GM12878 (cell line): ENCODE measurements at regions not wholly inside any gene's neighbourhood (a gene's known extent, or its start where the extent isn't known, plus 50 kb on each side); places are given as distances from the start of the nearest gene placed in this dataset.

ENCODE experiments used
- ATAC-seq: fragments of 200-7000 bp; cut with Tn5 transposase; 3 replicates; pipeline ENCODE4 v1.9.1; 2020; ENCODE audit warnings: mild to moderate bottlenecking, moderate library complexity
- BruUV-seq: library from RNA; stranded (reverse); fragments of 400-500 nt; replicated peaks from 2 replicates; lab custom pipeline; 2021; lab: Mats Ljungman, UMichigan
- CTCF ChIA-PET: fragments of 300-600 bp; sonication (Branson Sonifier 250); formaldehyde crosslinking; extraction: SDS; loops from one replicate; lab custom pipeline; 2021; ENCODE audit warnings: inconsistent platforms; lab: Yijun Ruan, JAX
- POLR2A ChIA-PET: fragments of 350-600 bp; formaldehyde crosslinking; extraction: SDS; loops from one replicate; lab custom pipeline; 2021; ENCODE audit warnings: inconsistent platforms; lab: Charles Lee
- RAD21 ChIA-PET: fragments of 300-600 bp; sonication (Branson Sonifier 250); formaldehyde crosslinking; loops from one replicate; lab custom pipeline; 2023; ENCODE audit warnings: antibody characterized with exemption; ENCODE audit not compliant: unreplicated experiment; lab: Charles Lee
- SMC1A ChIA-PET: fragments of 300-600 bp; sonication (Branson Sonifier 250); formaldehyde crosslinking; loops from one replicate; lab custom pipeline; 2023; ENCODE audit not compliant: unreplicated experiment, uncharacterized antibody; lab: Charles Lee
- DNase-seq: peaks from one replicate; pipeline ENCODE4 v3.0.0-alpha.2; 2011; ENCODE audit warnings: low read depth, low spot score
- FAIRE-seq: peaks from 3 replicates; lab custom pipeline; 2011; peaks lifted over from hg19 to GRCh38; lab: Jason Lieb, UNC
- H2AFZ ChIP-seq: 2 replicates; pipeline ENCODE4 v1.6.0; 2011; ENCODE audit warnings: low read depth, low read length, control low read depth; ENCODE audit not compliant: control insufficient read depth
- H3K27ac ChIP-seq: 2 replicates; pipeline ENCODE4 v1.5.1; 2011; ENCODE audit warnings: control low read depth; ENCODE audit not compliant: control insufficient read depth, insufficient read depth
- H3K27me3 ChIP-seq, 2 experiments: replicated peaks in 1 of 2; 2 replicates each; pipeline versions ENCODE4 v1.6.0 to v1.6.1; 2011; ENCODE audit warnings: low read length in 1 of 2; ENCODE audit not compliant: control insufficient read depth in 2 of 2, insufficient read depth in 2 of 2
- H3K36me3 ChIP-seq, 2 experiments: 2 replicates each; pipeline ENCODE4 v1.5.1; 2011; ENCODE audit warnings: low read length in 1 of 2; ENCODE audit not compliant: control insufficient read depth in 2 of 2, insufficient read depth in 2 of 2
- H3K4me1 ChIP-seq: 2 replicates; pipeline ENCODE4 v1.6.1; 2011; ENCODE audit warnings: mild to moderate bottlenecking, low read length, moderate library complexity, mixed read lengths; ENCODE audit not compliant: control insufficient read depth, insufficient read depth
- H3K4me2 ChIP-seq: 2 replicates; pipeline ENCODE4 v1.6.0; 2011; ENCODE audit warnings: control low read depth; ENCODE audit not compliant: control insufficient read depth, insufficient read depth
- H3K4me3 ChIP-seq: fragments of 200-600 bp; sonication (generic); 2 replicates; pipeline ENCODE4 v1.5.1; 2016
- H3K79me2 ChIP-seq: 2 replicates; pipeline ENCODE4 v1.6.0; 2011; ENCODE audit warnings: low read length; ENCODE audit not compliant: control insufficient read depth, insufficient read depth
- H3K9ac ChIP-seq: 2 replicates; pipeline ENCODE4 v1.8.0; 2011; ENCODE audit warnings: low read length, control low read depth, mixed read lengths; ENCODE audit not compliant: control insufficient read depth, insufficient read depth
- H3K9me3 ChIP-seq: replicated peaks from 3 replicates; pipeline ENCODE4 v1.5.1; 2011; ENCODE audit warnings: mild to moderate bottlenecking, low read length; ENCODE audit not compliant: control insufficient read depth, insufficient read depth
- H4K20me1 ChIP-seq: 2 replicates; pipeline ENCODE4 v1.6.0; 2011; ENCODE audit not compliant: control insufficient read depth, insufficient read depth
- CBX3 ChIP-seq: fragments of 200-600 bp; sonication (generic); IDR thresholded peaks from 2 replicates; pipeline ENCODE4 v1.6.1; 2016; ENCODE audit warnings: low read depth, borderline replicate concordance
- CTCF ChIP-seq, 3 experiments: IDR thresholded peaks in 2 of 3; conservative IDR thresholded peaks in 1 of 3; 2 replicates each; pipeline ENCODE4 v1.5.1; 2011; ENCODE audit warnings: low read depth in 3 of 3, low read length in 3 of 3, mild to moderate bottlenecking in 3 of 3, control low read depth in 2 of 3, moderate library complexity in 2 of 3, inconsistent platforms in 1 of 3, mixed read lengths in 1 of 3; ENCODE audit not compliant: control insufficient read depth in 2 of 3, insufficient read depth in 1 of 3; ENCODE audit errors: extremely low read depth in 1 of 3
- E2F8 ChIP-seq: fragments of 450-650 bp; IDR thresholded peaks from 2 replicates; pipeline ENCODE4 v1.6.1; 2018; ENCODE audit warnings: mild to moderate bottlenecking, low read depth, moderate library complexity; ENCODE audit not compliant: partially characterized antibody
- FOXM1 ChIP-seq: IDR thresholded peaks from 2 replicates; pipeline ENCODE4 v1.6.1; 2012; ENCODE audit warnings: low read depth, mild to moderate bottlenecking, inconsistent platforms, low read length, moderate library complexity
- JUNB ChIP-seq: IDR thresholded peaks from 2 replicates; pipeline ENCODE4 v1.6.1; 2016; ENCODE audit warnings: antibody characterized with exemption, mild to moderate bottlenecking
- MAX ChIP-seq: IDR thresholded peaks from 2 replicates; pipeline ENCODE4 v1.6.1; 2012; ENCODE audit warnings: low read depth, low read length, improper control_type of control experiment
- NKRF ChIP-seq: fragments of 450-650 bp; conservative IDR thresholded peaks from 2 replicates; pipeline ENCODE4 v1.6.1; 2017; ENCODE audit warnings: mild to moderate bottlenecking, moderate library complexity
- NR2C1 ChIP-seq: fragments of 450-650 bp; IDR thresholded peaks from 2 replicates; pipeline ENCODE4 v1.6.1; 2017; ENCODE audit warnings: antibody characterized with exemption, mild to moderate bottlenecking, moderate library complexity
- PAX8 ChIP-seq: fragments of 450-650 bp; IDR thresholded peaks from 2 replicates; pipeline ENCODE4 v1.6.1; 2017; ENCODE audit warnings: mild to moderate bottlenecking, moderate library complexity
- SRF ChIP-seq, 2 experiments: IDR thresholded peaks; 2 replicates each; pipeline ENCODE4 v1.6.1; 2011; ENCODE audit warnings: low read depth in 2 of 2, low read length in 2 of 2, mild to moderate bottlenecking in 1 of 2, moderate library complexity in 1 of 2
- ZBTB40 ChIP-seq: fragments of 450-650 bp; IDR thresholded peaks from 2 replicates; pipeline ENCODE4 v1.6.1; 2016; ENCODE audit warnings: mild to moderate bottlenecking, moderate library complexity, borderline replicate concordance
- WGBS: methylation state at CpG from one replicate; pipeline ENCODE4 v1.1.6; 2016; ENCODE audit warnings: low lambda C conversion rate; ENCODE audit not compliant: insufficient replicate concordance, insufficient coverage; ENCODE audit errors: missing lambda C conversion rate; 5-methylcytosine and 5-hydroxymethylcytosine counted together
- in situ Hi-C: fragments of 300-500 bp; cut with MboI; formaldehyde crosslinking; loops from 9 replicates; pipeline ENCODE4 v1.14.3; 2018; ENCODE audit warnings: mixed read lengths
- intact Hi-C: fragments of 100-400 bp; cut with micrococcal nuclease; formaldehyde crosslinking; loops from one replicate; pipeline ENCODE4 v1.14.2; 2022; ENCODE audit not compliant: unreplicated experiment

- TF ChIP-seq JUNB: no peak
- TF ChIP-seq PAX8: no peak
- TF ChIP-seq CBX3: no peak
- TF ChIP-seq, all 136 proteins: peak for 0
These were observed 507.2 kb downstream of the CMPK2 start (continued) for GRCh38 chr2:6358546-6358945.

GRCh38 chr2:6358985-6359384 lies 506.7 kb downstream of the CMPK2 start:
- FAIRE-seq (no peak), ATAC-seq (no peak), DNase-seq (no peak)
- Histone ChIP-seq H3K9me3 (no peaks in the 10 kb centered on the region), H3K4me2 (no peak overlapping the region), H2AFZ (no peak overlapping the region), H3K9ac (no peak overlapping the region), H3K27me3 (no peaks in the 10 kb centered on the region), H3K4me1 (peaks cover 23% of the 10 kb centered on the region), H4K20me1 (no peaks in the 10 kb centered on the region), H3K27ac (no peak overlapping the region), H3K79me2 (no peaks in the 10 kb centered on the region), H3K4me3 (no peak overlapping the region), H3K36me3 (no peaks in the 10 kb centered on the region)
- ChIA-PET RAD21 (no interaction called here), CTCF (no interaction called here), POLR2A (no interaction called here), SMC1A (interaction anchor here (1.3 kb wide), 1 partner anchor 15 kb away, joined by 3 read pairs; no protein-coding TSS in a partner anchor)
- no TSS peak for BruUV-seq
- intact Hi-C loops (loop anchor here (10.0 kb wide), 1 partner anchor 696 kb away; no protein-coding TSS in a partner anchor), in situ Hi-C loops (no loop called here)
- WGBS: 44% methylated on average over 5 of the region's 5 CpGs
- TF ChIP-seq FOXM1 (no peak), NR2C1 (no peak), MAX (no peak), CTCF (IDR thresholded peaks at IDR 0.05 in 2 of 3, conservative IDR thresholded peaks at IDR 0.05 in 1 of 3; ENCODE audit: control insufficient read depth in 2 of 3, extremely low read depth in 1 of 3, insufficient read depth in 1 of 3, low read depth in 3 of 3, low read length in 3 of 3) (no peak), E2F8 (no peak), NKRF (no peak), SRF (IDR thresholded peaks at IDR 0.05; ENCODE audit: low read depth in 2 of 2, low read length in 2 of 2) (no peak), ZBTB40 (no peak)
